NCI-H748 (cell line): ENCODE measurements at regions not wholly inside any gene's neighbourhood (a gene's known extent, or its start where the extent isn't known, plus 50 kb on each side); places are given as distances from the start of the nearest gene placed in this dataset.
"Not testable (repeated sequence)": the region's sequence is repeated elsewhere in the genome, so short reads cannot be mapped to it uniquely, and the experiment has no call there.

Experiments
- DNase-seq: peaks from one replicate; lab custom pipeline; 2025; ENCODE audit not compliant: unreplicated experiment; lab: John Stamatoyannopoulos, UW

- DNase-seq: no peak
These were observed 1160.0 kb downstream of the HACE1 start for GRCh38 chr6:103699769-103700168.

DNA sequence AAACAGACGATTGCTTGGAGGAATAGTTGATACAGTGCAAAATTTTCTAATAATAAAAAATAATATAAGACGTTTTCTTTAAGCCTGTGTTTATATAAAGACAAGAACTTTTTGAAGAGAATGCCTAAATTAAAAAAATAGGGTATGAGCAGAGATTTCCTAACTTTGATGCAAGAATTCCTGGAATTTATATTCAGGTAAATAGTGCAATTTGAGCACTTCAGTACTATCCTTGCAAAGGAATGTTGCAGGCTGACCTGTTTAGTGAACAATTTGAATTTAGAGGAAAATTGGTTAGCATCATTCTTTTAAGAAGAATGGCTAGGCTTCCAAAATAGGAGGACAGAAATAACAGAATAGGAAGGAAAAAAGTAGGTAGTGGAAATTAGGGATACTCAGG lies 1172.3 kb downstream of the HACE1 start:
- DNase-seq: no peak

- DNase-seq: no peak
These were observed 1179.6 kb downstream of the HACE1 start for GRCh38 chr6:103680116-103680515.

- no peak for DNase-seq
These were observed 1182.4 kb downstream of the HACE1 start for GRCh38 chr6:103677290-103677689.

DNA sequence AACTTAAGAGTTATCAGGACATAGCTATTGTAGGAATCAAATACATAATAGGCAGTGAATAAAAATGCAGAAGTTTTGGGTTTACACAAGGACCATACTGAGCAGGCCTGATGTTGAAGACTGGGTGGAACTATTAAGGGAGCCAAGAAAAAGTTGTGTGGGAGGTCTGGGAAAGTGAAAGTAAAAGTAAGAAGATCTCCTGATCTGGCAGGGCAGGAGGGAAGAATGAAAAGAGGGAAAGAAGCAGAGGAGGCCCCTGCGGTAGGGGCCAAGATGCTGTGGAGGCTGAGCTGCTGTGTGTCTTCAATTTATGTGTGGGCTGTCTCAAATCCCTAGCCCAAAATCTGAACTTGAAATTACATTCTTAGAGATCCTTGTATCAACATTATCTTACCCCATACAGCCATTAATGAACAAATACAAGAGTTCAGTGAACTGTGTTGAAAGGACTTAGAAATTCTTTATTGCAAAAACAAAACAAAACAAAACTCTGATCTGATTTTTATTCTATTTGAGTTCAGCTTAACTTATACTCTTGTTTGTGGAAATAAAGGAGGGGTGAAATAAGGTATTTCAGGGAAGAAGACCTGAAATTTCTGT lies 1183.8 kb downstream of the HACE1 start:
- no peak for DNase-seq

GRCh38 chr6:103674790-103675189 lies 1184.9 kb downstream of the HACE1 start:
- no peak for DNase-seq

DNA sequence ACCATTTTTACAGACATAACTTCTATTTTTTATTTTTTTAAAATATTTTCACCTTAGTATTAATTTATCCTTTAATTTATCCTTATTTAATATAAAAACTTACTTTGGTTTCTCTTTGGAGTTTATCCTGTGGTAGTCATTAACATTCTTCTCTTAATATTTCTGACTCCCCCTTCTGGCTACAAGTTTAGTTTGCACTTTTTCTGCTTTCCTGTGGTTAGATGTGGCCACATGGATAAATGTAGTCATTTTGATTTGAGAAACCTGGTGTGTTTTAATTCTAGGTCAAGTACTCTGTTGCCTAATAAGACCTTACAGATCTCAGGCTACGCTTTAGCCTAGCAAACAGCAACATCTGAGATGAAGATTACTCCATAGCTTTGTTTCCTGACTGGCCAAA lies 1187.5 kb downstream of the HACE1 start:
- peak; percentile 13 for DNase-seq

GRCh38 chr6:103629613-103630012 lies 1230.1 kb downstream of the HACE1 start:
- no peak for DNase-seq

DNA sequence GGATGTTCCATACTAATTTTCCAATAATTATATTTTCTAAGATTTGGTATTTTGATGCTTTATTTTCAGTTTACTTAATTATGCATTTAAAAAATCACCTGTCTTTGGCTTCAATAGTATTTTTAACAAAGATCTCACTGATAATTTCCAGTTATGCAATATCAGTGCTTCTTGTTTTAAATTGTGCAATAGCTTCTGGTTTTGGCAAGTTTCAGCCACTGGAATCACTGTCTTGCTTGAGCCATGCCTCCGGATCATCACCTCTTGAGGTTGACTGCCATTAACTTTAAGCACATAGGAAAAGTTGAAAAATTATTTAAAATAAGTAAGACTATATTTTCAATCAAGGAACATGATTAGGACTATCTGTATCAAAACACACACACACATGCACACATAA lies 1242.1 kb downstream of the HACE1 start:
- DNase-seq: no peak

- no peak for DNase-seq
These were observed 1272.0 kb downstream of the HACE1 start for GRCh38 chr6:103587722-103588121.

DNA sequence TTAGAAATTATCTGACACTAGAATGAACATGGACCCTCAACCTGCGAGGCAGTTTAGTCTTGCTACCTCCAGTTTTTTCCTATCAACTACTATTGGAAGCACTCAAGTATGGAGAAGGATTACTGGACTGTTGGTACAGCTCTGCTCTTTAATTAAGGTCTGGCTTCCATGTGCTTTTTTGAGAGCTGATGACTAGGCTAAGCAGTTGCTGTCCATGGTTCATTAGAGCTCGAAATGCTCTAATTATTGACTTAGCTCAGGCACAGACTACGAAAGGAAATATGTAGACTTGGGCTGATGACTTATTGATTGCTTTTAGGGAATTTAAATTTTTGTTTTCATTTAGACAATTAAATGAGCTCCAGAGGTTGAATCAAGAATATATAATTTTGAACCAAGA lies 1281.6 kb downstream of the HACE1 start:
- no peak for DNase-seq

DNA sequence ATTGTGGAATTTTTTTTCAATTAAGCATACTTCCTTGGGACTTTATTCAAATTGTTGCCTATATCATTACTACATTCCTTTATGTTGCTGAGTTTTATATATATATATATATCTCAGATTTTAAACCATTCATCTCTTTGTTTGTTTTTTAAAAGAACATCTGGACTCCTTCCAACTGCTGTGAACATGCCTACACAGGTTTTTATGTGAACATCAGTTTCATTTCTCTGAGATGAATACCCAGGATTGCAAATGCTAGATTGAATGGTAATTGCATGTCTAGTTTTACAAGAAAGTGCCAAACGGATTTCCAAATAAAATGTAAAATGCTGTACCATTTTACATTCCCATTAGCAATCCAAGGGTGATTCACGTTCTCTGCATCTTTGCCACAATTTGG lies 1289.3 kb downstream of the HACE1 start:
- no peak for DNase-seq

GRCh38 chr6:103554911-103555310 lies 1304.8 kb downstream of the HACE1 start:
- no peak for DNase-seq

DNA sequence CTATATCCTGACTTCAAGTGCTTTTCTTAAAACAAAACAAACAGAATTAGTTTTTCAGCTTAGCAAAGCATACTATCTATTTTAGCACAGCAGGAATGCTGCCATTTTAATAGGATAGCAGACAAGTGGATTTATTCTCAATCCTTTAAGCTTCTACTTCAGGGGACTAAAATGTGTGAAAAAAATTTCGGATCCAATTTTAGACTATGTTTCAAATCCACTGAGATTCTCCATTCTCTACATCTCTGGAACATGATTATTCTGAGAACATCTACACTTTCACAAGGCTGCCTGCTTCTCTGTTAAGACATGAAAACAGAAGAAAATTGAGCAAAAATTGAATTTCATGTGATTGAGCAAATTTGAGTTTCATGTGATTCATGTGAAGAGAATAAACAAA lies 1321.3 kb downstream of the HACE1 start:
- no peak for DNase-seq

- DNase-seq: no peak
These were observed 1324.9 kb downstream of the HACE1 start for GRCh38 chr6:103534814-103535213.

DNA sequence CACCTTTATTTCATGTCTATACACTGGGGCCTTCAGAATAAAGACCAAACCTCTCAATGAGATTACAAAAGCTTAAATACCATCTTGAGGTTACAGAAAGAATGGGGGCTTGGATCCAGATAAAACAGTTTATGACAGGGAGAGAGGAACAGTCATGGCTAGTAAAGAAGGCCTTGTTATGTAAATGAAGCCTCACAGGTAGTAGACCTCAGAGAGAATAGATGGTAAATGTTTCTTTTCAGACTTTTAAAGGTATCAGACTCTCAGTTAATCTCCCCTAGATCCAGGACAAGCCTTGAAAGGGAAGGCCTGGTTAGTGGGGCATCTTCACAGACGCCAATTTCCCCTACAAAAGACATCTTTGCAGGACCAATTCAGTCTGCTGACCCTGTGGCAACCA lies 1325.6 kb downstream of the HACE1 start:
- no peak for DNase-seq

- no peak for DNase-seq
These were observed 1337.7 kb downstream of the HACE1 start for GRCh38 chr6:103522045-103522444.

DNA sequence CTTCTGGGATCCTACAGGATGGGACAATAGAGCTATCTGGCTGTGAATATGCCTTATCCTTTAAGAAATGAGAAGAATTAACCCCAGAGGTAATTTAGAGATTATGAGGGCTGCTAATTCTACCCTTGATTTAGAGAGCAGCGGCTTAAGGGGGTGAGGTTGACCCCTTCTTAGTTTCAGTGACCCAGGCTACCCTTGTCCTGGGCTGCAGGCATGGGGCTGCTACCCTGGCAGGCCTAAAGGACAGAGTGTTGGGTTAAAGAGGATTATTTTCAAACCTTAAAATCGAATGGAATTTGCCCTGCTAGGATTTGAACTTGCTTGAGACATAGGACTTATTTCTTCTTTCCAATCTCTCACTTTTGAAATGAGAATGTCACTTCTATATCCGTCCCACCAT lies 1343.4 kb downstream of the HACE1 start:
- no peak for DNase-seq

GRCh38 chr6:103507052-103507451 lies 1352.7 kb downstream of the HACE1 start:
- no peak for DNase-seq

GRCh38 chr6:103505155-103505518 lies 1354.6 kb downstream of the HACE1 start:
- no peak for DNase-seq

GRCh38 chr6:103504501-103505154 lies 1355.1 kb downstream of the HACE1 start:
- DNase-seq: no peak

DNA sequence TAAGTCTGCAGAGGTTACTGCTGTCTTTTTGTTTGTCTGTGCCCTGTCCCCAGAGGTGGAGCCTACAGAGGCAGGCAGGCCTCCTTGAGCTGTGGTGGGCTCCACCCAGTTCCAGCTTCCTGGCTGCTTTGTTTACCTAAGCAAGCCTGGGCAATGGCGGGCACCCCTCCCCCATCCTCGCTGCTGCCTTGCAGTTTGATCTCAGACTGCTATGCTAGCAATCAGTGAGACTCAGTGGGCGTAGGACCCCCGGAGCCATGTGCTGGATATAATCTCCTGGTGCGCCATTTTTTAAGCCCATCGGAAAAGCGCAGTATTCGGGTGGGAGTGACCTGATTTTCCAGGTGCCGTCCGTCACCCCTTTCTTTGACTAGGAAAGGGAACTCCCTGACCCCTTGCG lies 1363.1 kb downstream of the HACE1 start:
- DNase-seq: not testable (repeated sequence)

DNA sequence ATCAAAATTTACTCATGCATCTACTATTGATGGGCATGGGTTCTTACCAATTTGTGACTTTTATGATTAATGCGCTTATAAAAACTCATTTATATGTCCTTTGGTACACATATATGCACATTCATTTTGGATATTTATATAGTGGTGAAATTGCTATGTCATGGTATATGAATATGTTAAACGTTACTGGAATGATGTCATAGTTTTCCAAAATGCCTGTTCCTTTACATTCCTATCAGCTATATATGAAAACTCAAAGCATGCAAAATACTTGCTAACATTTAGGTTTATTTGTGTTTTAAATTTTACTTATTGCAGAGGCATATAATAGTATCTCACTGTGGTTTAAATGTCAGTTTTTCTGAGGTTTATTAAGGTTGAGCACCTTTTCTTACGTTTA lies 1403.1 kb downstream of the HACE1 start:
- no peak for DNase-seq
